Right atrium auricular region (tissue), 2 donors: ENCODE measurements at regions not wholly inside any gene's neighbourhood (a gene's known extent, or its start where the extent isn't known, plus 50 kb on each side); places are given as distances from the start of the nearest gene placed in this dataset.

Source experiments
- DNase-seq: peaks from one replicate; pipeline ENCODE4 v3.0.0-alpha.2; 2019; ENCODE audit warnings: low spot score
- H3K27ac ChIP-seq, 2 donors: fragments of 200-600 bp; sonication (generic); 1 replicate in 1 of 2; 2 replicates in 1 of 2; pipeline ENCODE4 v1.5.1; 2016 to 2019
- H3K27me3 ChIP-seq, 2 donors: fragments of 200-600 bp; sonication (generic); one replicate each; pipeline versions ENCODE4 v1.5.1 to v1.6.0; 2017 to 2019
- H3K36me3 ChIP-seq: fragments of 200-600 bp; sonication (generic); one replicate; pipeline ENCODE4 v1.5.1; 2016
- H3K4me1 ChIP-seq, 2 donors: fragments of 200-600 bp; sonication (generic); one replicate each; pipeline versions ENCODE4 v1.5.1 to v1.6.0; 2017 to 2019
- H3K4me3 ChIP-seq, 2 donors: fragments of 200-600 bp; sonication (generic); 1 replicate in 1 of 2; 2 replicates in 1 of 2; pipeline ENCODE4 v1.5.1; 2017 to 2019; ENCODE audit warnings: mild to moderate bottlenecking in 1 of 2, moderate library complexity in 1 of 2
- H3K9me3 ChIP-seq, 2 donors: fragments of 200-600 bp; sonication (generic); one replicate each; pipeline ENCODE4 v1.5.1; 2019
- TF ChIP-seq, protein P1 (sequence below), 2 donors: fragments of 200-600 bp; sonication (generic); IDR thresholded peaks; one replicate each; pipeline ENCODE4 v1.5.1; 2019; ENCODE audit warnings: antibody characterized with exemption in 2 of 2

DNA sequence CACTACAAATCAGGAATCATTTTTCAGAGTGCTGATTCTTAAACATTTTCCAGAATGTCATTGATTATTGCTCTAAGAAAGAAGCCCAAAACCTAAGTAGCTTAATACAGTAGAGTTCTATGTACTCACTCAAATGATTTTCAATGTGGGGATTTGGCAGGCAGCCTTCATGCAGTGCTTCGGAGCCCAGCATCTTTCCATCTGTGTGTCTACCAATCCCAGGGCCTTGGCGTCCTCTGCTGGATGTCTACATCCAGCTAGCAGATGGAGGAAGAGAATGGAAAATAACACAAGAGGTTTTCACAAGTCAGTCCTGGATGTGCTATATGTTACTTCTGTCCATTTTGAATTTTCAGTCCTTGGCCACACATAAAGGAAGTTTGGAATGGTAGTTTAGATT is 151.8 kb downstream of the RDH14 start:
- Histone ChIP-seq H3K27me3 (no peaks in the 10 kb centered on the region), H3K9me3 (no peaks in the 10 kb centered on the region), H3K27ac (no peak overlapping the region), H3K4me1 (no peaks in the 10 kb centered on the region), H3K36me3 (no peaks in the 10 kb centered on the region), H3K4me3 (no peak overlapping the region)
- no peak for DNase-seq
- TF ChIP-seq, protein P1, sequence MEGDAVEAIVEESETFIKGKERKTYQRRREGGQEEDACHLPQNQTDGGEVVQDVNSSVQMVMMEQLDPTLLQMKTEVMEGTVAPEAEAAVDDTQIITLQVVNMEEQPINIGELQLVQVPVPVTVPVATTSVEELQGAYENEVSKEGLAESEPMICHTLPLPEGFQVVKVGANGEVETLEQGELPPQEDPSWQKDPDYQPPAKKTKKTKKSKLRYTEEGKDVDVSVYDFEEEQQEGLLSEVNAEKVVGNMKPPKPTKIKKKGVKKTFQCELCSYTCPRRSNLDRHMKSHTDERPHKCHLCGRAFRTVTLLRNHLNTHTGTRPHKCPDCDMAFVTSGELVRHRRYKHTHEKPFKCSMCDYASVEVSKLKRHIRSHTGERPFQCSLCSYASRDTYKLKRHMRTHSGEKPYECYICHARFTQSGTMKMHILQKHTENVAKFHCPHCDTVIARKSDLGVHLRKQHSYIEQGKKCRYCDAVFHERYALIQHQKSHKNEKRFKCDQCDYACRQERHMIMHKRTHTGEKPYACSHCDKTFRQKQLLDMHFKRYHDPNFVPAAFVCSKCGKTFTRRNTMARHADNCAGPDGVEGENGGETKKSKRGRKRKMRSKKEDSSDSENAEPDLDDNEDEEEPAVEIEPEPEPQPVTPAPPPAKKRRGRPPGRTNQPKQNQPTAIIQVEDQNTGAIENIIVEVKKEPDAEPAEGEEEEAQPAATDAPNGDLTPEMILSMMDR (IDR thresholded peaks at IDR 0.05) = no peak

DNA sequence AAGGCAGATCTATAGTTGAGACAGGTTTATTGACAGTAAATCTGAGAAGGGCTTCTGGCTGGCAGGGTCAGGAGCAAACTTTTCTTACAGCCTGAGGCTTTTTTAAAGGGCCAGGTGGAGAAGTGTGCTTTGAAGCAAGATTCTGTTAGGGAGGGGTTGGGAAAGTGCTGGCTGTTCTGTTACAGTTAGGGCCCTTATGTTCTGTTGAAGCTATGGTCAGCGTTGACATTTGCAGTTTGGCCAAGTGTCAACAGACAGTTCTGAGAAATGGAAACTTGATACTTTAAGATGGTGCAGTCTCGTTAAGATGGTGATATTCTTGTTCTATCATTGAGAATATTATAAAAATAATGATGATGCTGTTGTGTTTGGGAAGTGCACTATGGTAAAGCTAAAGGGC is 154.2 kb downstream of the RDH14 start:
- DNase-seq = no peak
- no peak overlapping the region for H3K4me3 ChIP-seq
- no peaks in the 10 kb centered on the region for H3K9me3 ChIP-seq
- H3K27me3 ChIP-seq = no peaks in the 10 kb centered on the region
- H3K4me1 ChIP-seq = no peaks in the 10 kb centered on the region
- H3K36me3 ChIP-seq = no peaks in the 10 kb centered on the region
- H3K27ac ChIP-seq = no peak overlapping the region
- TF ChIP-seq, protein P1 (IDR thresholded peaks at IDR 0.05) = no peak

DNA sequence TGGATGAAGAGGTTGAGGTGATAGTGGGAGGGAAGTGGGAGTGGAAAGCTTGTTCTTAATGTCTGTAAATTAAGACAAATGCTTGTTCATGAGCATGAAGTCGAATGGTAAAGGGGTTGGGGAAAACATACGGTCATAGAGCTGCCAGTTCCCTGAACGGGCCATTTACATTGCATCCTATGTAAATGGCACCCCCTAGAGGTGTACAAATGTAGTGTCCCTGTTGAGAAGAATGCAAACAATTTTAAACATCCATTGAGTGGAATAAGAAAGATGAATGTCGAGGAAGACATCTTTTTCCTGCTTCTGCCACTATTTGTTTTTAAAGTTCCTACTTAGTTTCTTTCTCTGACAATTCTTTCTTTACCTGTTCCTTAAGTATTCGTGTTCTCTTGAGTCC is 155.7 kb downstream of the RDH14 start:
- TF ChIP-seq, protein P1 (IDR thresholded peaks at IDR 0.05) = peak in 1 of 2 donors; percentile 27
- H3K27me3 ChIP-seq = no peaks in the 10 kb centered on the region
- H3K4me3 ChIP-seq = no peak overlapping the region
- no peak overlapping the region for H3K27ac ChIP-seq
- no peaks in the 10 kb centered on the region for H3K4me1 ChIP-seq
- DNase-seq = no peak
- no peaks in the 10 kb centered on the region for H3K9me3 ChIP-seq
- no peaks in the 10 kb centered on the region for H3K36me3 ChIP-seq

DNA sequence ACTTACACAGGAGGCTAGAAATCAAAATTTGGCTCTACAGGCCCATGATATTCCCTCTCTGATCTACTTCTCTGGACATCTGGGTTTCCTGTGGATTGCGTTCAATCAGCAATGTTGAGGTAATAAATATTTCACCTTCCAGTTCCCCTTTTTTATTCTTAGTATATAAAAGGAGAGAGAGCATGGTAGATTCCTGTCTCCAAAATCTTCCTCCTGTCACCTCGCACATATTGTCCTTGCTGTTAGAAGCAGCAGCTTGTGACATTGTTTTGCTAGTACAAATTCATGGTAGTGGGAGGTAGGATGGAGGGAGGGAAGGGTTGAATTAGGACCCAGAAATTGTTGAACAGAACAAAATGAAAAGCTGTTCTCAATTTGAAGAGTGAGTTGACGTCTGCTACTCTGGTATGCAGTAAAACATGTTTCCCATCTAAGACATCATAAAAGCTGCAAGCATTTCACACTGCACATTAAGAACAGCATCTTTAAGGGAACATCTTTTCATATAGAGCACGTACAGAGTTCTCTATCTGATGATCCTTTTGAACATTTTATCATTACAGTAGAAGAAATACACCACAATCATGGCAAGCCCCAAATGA is 156.4 kb downstream of the RDH14 start:
- H3K9me3 ChIP-seq = no peaks in the 10 kb centered on the region
- no peak overlapping the region for H3K27ac ChIP-seq

DNA sequence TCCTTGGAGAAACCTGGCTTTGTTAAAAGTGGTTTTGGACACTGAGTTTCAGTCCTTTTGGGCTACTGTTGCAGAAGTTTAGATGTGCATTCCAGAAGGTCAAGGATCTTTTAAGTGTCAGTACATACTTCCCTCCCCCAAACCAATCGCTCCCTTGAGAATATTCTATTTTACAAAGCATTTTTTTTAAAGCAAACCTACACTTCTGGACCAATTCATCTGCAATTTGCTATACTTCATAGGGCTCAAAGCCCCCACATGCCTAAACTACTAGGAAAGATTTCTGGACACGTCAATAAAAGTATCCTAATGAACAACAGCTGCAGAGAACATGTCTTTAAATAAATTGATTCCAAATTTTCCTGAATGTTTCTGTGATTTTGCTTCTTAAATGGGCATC is 157.6 kb downstream of the RDH14 start:
- Histone ChIP-seq H3K4me1 (no peaks in the 10 kb centered on the region), H3K4me3 (no peak overlapping the region), H3K36me3 (no peaks in the 10 kb centered on the region), H3K9me3 (no peaks in the 10 kb centered on the region), H3K27ac (no peak overlapping the region), H3K27me3 (no peaks in the 10 kb centered on the region)
- TF ChIP-seq, protein P1 (IDR thresholded peaks at IDR 0.05) = no peak
- no peak for DNase-seq

More for the DNA sequence above, 156.4 kb downstream of the RDH14 start:
- H3K36me3 ChIP-seq = no peaks in the 10 kb centered on the region
- DNase-seq = no peak
- H3K27me3 ChIP-seq = no peaks in the 10 kb centered on the region
- no peak overlapping the region for H3K4me3 ChIP-seq
- H3K4me1 ChIP-seq = no peaks in the 10 kb centered on the region
- TF ChIP-seq, protein P1 (IDR thresholded peaks at IDR 0.05) = no peak

DNA sequence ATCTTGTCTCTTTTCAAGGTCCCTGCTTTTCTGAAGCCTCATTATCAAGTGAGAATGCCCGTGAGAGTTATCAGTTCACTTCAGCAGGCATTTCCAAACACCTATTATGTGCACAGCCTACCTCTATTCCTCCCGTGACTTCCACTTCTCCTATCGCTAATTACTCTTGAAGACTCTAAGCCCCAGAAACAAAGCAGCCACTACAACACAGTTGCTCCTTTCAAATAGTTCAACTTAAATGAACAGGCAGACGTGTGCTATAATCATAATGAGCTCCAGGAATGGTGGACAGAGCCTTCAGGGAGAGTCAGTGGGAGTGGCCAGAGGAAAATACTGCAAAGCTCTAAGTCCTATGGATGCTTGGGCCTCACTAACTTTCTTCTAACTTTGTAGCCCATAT is 159.0 kb downstream of the RDH14 start:
- DNase-seq = no peak
- Histone ChIP-seq H3K27me3 (no peaks in the 10 kb centered on the region), H3K36me3 (no peaks in the 10 kb centered on the region), H3K4me1 (no peaks in the 10 kb centered on the region), H3K27ac (no peak overlapping the region), H3K9me3 (no peaks in the 10 kb centered on the region), H3K4me3 (no peak overlapping the region)
- TF ChIP-seq, protein P1 (IDR thresholded peaks at IDR 0.05) = no peak
